ENCODE measurements at regions not wholly inside any gene's neighbourhood (a gene's known extent, or its start where the extent isn't known, plus 50 kb on each side); places are given as distances from the start of the nearest gene placed in this dataset.

- WGBS, 2 experiments (ENCODE audit: low coverage in 1 of 2, low lambda C conversion rate in 2 of 2, missing lambda C conversion rate in 2 of 2), result 0 to 3% methylated on average over 2 of the region's 2 CpGs
- Histone ChIP-seq H3K9me2 (ENCODE audit: insufficient read depth) (no peaks in the 10 kb centered on the region), H3F3A (ENCODE audit: insufficient read depth) (no peaks in the 10 kb centered on the region), H3K4me3 (no peak overlapping the region), H2AFZ (no peak overlapping the region), H3K27me3 (replicated peaks; ENCODE audit: insufficient read depth) (no peaks in the 10 kb centered on the region), H3K4me1 (ENCODE audit: insufficient read depth) (no peaks in the 10 kb centered on the region), H3K79me2 (ENCODE audit: insufficient read depth) (no peaks in the 10 kb centered on the region), H3K36me3 (ENCODE audit: low read depth) (no peaks in the 10 kb centered on the region), H3K9ac (no peak overlapping the region), H3K27ac (no peak overlapping the region), H3K4me2 (ENCODE audit: unreplicated experiment) (no peak overlapping the region), H3K9me3 (ENCODE audit: low read depth) (no peaks in the 10 kb centered on the region), H4K20me1 (ENCODE audit: insufficient read depth) (no peaks in the 10 kb centered on the region)
- in situ Hi-C loops (cut with MboI), result no loop called here
- TF ChIP-seq EZH2 (IDR thresholded peaks at IDR 0.05; ENCODE audit: insufficient read depth, poor library complexity, severe bottlenecking) (no peak), EZH2phosphoT487 (IDR thresholded peaks at IDR 0.05; ENCODE audit: insufficient read depth, low read depth) (no peak)
- no peak for DNase-seq
Measured at GRCh38 chr2:117523267-117523666, 291.2 kb upstream of the DDX18 start.

- no peaks in the 10 kb centered on the region for H3K27me3 ChIP-seq (replicated peaks; ENCODE audit: insufficient read depth)
- in situ Hi-C loops (cut with MboI), result no loop called here
- DNase-seq, result no peak
- H3K27ac ChIP-seq, result no peak overlapping the region
- H2AFZ ChIP-seq, result no peak overlapping the region
- 0% methylated on average over 1 of the region's 1 CpG for WGBS, 2 experiments (ENCODE audit: low coverage in 1 of 2, low lambda C conversion rate in 2 of 2, missing lambda C conversion rate in 2 of 2)
- H3K4me2 ChIP-seq (ENCODE audit: unreplicated experiment), result no peak overlapping the region
- H4K20me1 ChIP-seq (ENCODE audit: insufficient read depth), result no peaks in the 10 kb centered on the region
- no peaks in the 10 kb centered on the region for H3K9me3 ChIP-seq (ENCODE audit: low read depth)
- no peaks in the 10 kb centered on the region for H3K79me2 ChIP-seq (ENCODE audit: insufficient read depth)
- no peaks in the 10 kb centered on the region for H3F3A ChIP-seq (ENCODE audit: insufficient read depth)
- no peaks in the 10 kb centered on the region for H3K36me3 ChIP-seq (ENCODE audit: low read depth)
- no peaks in the 10 kb centered on the region for H3K4me1 ChIP-seq (ENCODE audit: insufficient read depth)
- H3K4me3 ChIP-seq, result no peak overlapping the region
- H3K9ac ChIP-seq, result no peak overlapping the region
- H3K9me2 ChIP-seq (ENCODE audit: insufficient read depth), result no peaks in the 10 kb centered on the region
- TF ChIP-seq EZH2phosphoT487 (IDR thresholded peaks at IDR 0.05; ENCODE audit: insufficient read depth, low read depth) (no peak), EZH2 (IDR thresholded peaks at IDR 0.05; ENCODE audit: insufficient read depth, poor library complexity, severe bottlenecking) (no peak)
Measured at GRCh38 chr2:117523711-117524238, 290.7 kb upstream of the DDX18 start.

- H3K4me2 ChIP-seq (ENCODE audit: unreplicated experiment), result no peak overlapping the region
- no peak overlapping the region for H3K27ac ChIP-seq
- no peaks in the 10 kb centered on the region for H3K36me3 ChIP-seq (ENCODE audit: low read depth)
- H3K4me3 ChIP-seq, result no peak overlapping the region
- H3K9me3 ChIP-seq (ENCODE audit: low read depth), result no peaks in the 10 kb centered on the region
- no peak overlapping the region for H3K9ac ChIP-seq
- TF ChIP-seq EZH2 (IDR thresholded peaks at IDR 0.05; ENCODE audit: insufficient read depth, poor library complexity, severe bottlenecking), result no peak
- no peak for TF ChIP-seq EZH2phosphoT487 (IDR thresholded peaks at IDR 0.05; ENCODE audit: insufficient read depth, low read depth)
- no peak overlapping the region for H2AFZ ChIP-seq
- no peaks in the 10 kb centered on the region for H3F3A ChIP-seq (ENCODE audit: insufficient read depth)
- 6 to 23% methylated on average over 2 of the region's 2 CpGs for WGBS, 2 experiments (ENCODE audit: low coverage in 1 of 2, low lambda C conversion rate in 2 of 2, missing lambda C conversion rate in 2 of 2)
- in situ Hi-C loops (cut with MboI), result no loop called here
- H3K79me2 ChIP-seq (ENCODE audit: insufficient read depth), result no peaks in the 10 kb centered on the region
- no peaks in the 10 kb centered on the region for H4K20me1 ChIP-seq (ENCODE audit: insufficient read depth)
- no peaks in the 10 kb centered on the region for H3K9me2 ChIP-seq (ENCODE audit: insufficient read depth)
- H3K4me1 ChIP-seq (ENCODE audit: insufficient read depth), result no peaks in the 10 kb centered on the region
- no peaks in the 10 kb centered on the region for H3K27me3 ChIP-seq (replicated peaks; ENCODE audit: insufficient read depth)
- no peak for DNase-seq
Measured at GRCh38 chr2:117536139-117536538, 278.4 kb upstream of the DDX18 start.

GRCh38 chr2:117537032-117537431 lies 277.5 kb upstream of the DDX18 start:
- no peaks in the 10 kb centered on the region for H4K20me1 ChIP-seq (ENCODE audit: insufficient read depth)
- WGBS, 2 experiments (ENCODE audit: low coverage in 1 of 2, low lambda C conversion rate in 2 of 2, missing lambda C conversion rate in 2 of 2), result 7 to 9% methylated on average over 4 of the region's 4 CpGs
- H3K9ac ChIP-seq, result no peak overlapping the region
- no peaks in the 10 kb centered on the region for H3K4me1 ChIP-seq (ENCODE audit: insufficient read depth)
- no peak overlapping the region for H2AFZ ChIP-seq
- H3K9me2 ChIP-seq (ENCODE audit: insufficient read depth), result no peaks in the 10 kb centered on the region
- in situ Hi-C loops (cut with MboI), result no loop called here
- DNase-seq, result no peak
- H3K27ac ChIP-seq, result no peak overlapping the region
- no peak overlapping the region for H3K4me3 ChIP-seq
- no peaks in the 10 kb centered on the region for H3K27me3 ChIP-seq (replicated peaks; ENCODE audit: insufficient read depth)
- H3K79me2 ChIP-seq (ENCODE audit: insufficient read depth), result no peaks in the 10 kb centered on the region
- no peak overlapping the region for H3K4me2 ChIP-seq (ENCODE audit: unreplicated experiment)
- no peak for TF ChIP-seq EZH2 (IDR thresholded peaks at IDR 0.05; ENCODE audit: insufficient read depth, poor library complexity, severe bottlenecking)
- no peak for TF ChIP-seq EZH2phosphoT487 (IDR thresholded peaks at IDR 0.05; ENCODE audit: insufficient read depth, low read depth)
- no peaks in the 10 kb centered on the region for H3K36me3 ChIP-seq (ENCODE audit: low read depth)
- no peaks in the 10 kb centered on the region for H3K9me3 ChIP-seq (ENCODE audit: low read depth)
- H3F3A ChIP-seq (ENCODE audit: insufficient read depth), result no peaks in the 10 kb centered on the region

- Histone ChIP-seq H3K9me3 (ENCODE audit: low read depth) (no peaks in the 10 kb centered on the region), H4K20me1 (ENCODE audit: insufficient read depth) (no peaks in the 10 kb centered on the region), H2AFZ (no peak overlapping the region), H3K79me2 (ENCODE audit: insufficient read depth) (no peaks in the 10 kb centered on the region), H3K27ac (no peak overlapping the region), H3K27me3 (replicated peaks; ENCODE audit: insufficient read depth) (no peaks in the 10 kb centered on the region), H3K9ac (no peak overlapping the region), H3K4me3 (no peak overlapping the region), H3F3A (ENCODE audit: insufficient read depth) (no peaks in the 10 kb centered on the region), H3K9me2 (ENCODE audit: insufficient read depth) (no peaks in the 10 kb centered on the region), H3K4me1 (ENCODE audit: insufficient read depth) (no peaks in the 10 kb centered on the region), H3K4me2 (ENCODE audit: unreplicated experiment) (no peak overlapping the region), H3K36me3 (ENCODE audit: low read depth) (no peaks in the 10 kb centered on the region)
- no peak for TF ChIP-seq EZH2 (IDR thresholded peaks at IDR 0.05; ENCODE audit: insufficient read depth, poor library complexity, severe bottlenecking)
- TF ChIP-seq EZH2phosphoT487 (IDR thresholded peaks at IDR 0.05; ENCODE audit: insufficient read depth, low read depth), result no peak
- DNase-seq, result no peak
- in situ Hi-C loops (cut with MboI), result no loop called here
- WGBS, 2 experiments (ENCODE audit: low coverage in 1 of 2, low lambda C conversion rate in 2 of 2, missing lambda C conversion rate in 2 of 2), result 32 to 35% methylated on average over 3 of the region's 3 CpGs
Measured at GRCh38 chr2:117551858-117552257, 262.6 kb upstream of the DDX18 start.
